Neural crest cell (in vitro differentiated cells): ENCODE measurements at regions not wholly inside any gene's neighbourhood (a gene's known extent, or its start where the extent isn't known, plus 50 kb on each side); places are given as distances from the start of the nearest gene placed in this dataset.

ENCODE experiments used
- DNase-seq: peaks from one replicate; pipeline ENCODE4 v3.0.0; 2021; ENCODE audit warnings: low read depth, mixed read lengths, low spot score
- H3K27ac Mint-ChIP-seq: one replicate; pipeline ENCODE4 v1.8.0; 2021; ENCODE audit warnings: mild to moderate bottlenecking, mixed read lengths; ENCODE audit not compliant: unreplicated experiment
- H3K27me3 Mint-ChIP-seq: 2 replicates; pipeline ENCODE4 v1.8.0; 2021; ENCODE audit warnings: low read depth, mild to moderate bottlenecking, mixed read lengths
- H3K36me3 Mint-ChIP-seq: 2 replicates; pipeline ENCODE4 v1.8.0; 2021; ENCODE audit warnings: low read depth, mild to moderate bottlenecking, mixed read lengths
- H3K4me1 Mint-ChIP-seq: 2 replicates; pipeline ENCODE4 v1.8.0; 2021; ENCODE audit warnings: mixed read lengths
- H3K4me3 Mint-ChIP-seq: one replicate; pipeline ENCODE4 v1.8.0; 2021; ENCODE audit warnings: mild to moderate bottlenecking, mixed read lengths
- H3K9me3 Mint-ChIP-seq: 2 replicates; pipeline ENCODE4 v1.8.0; 2021; ENCODE audit warnings: mixed read lengths
- TF ChIP-seq, protein P1 (sequence below): fragments of 200-600 bp; sonication (generic); conservative IDR thresholded peaks from 2 replicates; pipeline ENCODE4 v1.5.0; 2021; ENCODE audit warnings: antibody characterized with exemption, mild to moderate bottlenecking

DNA sequence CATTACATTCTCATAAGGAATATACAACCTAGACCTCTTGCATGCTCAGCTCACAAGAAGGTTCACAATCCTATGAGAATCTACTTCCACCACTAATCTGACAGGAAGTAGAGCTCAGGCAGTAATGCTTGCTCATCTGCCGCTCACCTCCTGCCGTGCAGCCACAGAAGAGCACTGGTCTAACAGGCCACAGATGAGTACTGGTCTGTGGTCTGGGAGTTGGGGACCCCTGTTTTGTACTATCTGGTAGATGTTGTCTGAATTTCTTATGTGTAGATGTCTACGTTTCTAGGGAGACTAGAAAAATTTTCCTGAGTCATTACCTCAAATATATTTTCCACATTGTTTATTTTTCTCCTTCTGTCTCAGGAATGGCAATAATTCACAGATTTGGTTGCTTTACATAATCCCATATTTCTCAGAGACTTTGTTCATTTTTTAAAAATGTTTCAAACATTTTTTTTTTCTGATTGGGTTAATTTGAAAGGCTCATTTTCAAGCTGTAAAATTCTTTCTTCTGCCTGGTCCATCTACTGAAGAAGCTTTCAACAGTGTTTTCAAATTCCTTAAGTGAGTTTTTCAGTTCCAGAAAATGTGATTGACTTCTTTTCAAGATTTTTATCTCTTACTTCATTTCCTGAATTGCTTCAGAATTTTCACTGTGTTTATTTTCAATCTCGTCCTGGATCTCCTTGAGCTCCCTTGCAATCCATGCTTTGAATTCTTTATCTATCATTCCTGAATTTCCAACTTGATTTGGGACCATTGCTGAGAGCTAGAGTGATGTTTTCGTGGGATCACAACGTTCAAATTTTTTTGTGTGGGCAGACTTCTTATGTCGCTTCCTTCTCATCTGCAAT, 1322.2 kb downstream of the PCDH9 start:
- H3K9me3 Mint-ChIP-seq, result peaks cover 13% of the 10 kb centered on the region
- no peaks in the 10 kb centered on the region for H3K27me3 Mint-ChIP-seq
- H3K27ac Mint-ChIP-seq, result no peak overlapping the region
- H3K4me1 Mint-ChIP-seq, result no peaks in the 10 kb centered on the region
- no peak overlapping the region for H3K4me3 Mint-ChIP-seq
- TF ChIP-seq, protein P1, sequence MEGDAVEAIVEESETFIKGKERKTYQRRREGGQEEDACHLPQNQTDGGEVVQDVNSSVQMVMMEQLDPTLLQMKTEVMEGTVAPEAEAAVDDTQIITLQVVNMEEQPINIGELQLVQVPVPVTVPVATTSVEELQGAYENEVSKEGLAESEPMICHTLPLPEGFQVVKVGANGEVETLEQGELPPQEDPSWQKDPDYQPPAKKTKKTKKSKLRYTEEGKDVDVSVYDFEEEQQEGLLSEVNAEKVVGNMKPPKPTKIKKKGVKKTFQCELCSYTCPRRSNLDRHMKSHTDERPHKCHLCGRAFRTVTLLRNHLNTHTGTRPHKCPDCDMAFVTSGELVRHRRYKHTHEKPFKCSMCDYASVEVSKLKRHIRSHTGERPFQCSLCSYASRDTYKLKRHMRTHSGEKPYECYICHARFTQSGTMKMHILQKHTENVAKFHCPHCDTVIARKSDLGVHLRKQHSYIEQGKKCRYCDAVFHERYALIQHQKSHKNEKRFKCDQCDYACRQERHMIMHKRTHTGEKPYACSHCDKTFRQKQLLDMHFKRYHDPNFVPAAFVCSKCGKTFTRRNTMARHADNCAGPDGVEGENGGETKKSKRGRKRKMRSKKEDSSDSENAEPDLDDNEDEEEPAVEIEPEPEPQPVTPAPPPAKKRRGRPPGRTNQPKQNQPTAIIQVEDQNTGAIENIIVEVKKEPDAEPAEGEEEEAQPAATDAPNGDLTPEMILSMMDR, result no peak
- DNase-seq, result no peak
- no peaks in the 10 kb centered on the region for H3K36me3 Mint-ChIP-seq

DNA sequence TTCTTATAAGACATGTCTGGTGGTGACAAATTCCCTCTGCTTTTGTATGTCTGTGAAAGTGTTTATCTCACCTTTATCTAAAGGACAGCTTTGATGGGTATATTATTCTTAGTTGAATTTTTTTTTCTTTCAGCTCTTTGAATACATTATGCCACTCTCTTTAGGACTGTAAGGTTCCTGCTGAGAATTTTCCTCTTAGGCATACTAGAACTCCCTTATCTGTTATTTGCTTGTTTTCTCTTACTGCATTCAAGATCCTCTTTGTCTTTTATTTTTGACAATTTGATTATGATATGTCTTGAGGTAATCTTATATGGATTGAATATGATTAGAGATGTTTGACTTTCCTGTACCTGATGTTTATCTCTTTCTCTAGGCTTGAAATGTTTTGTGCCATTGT, 1328.4 kb downstream of the PCDH9 start:
- no peak for DNase-seq
- no peaks in the 10 kb centered on the region for H3K4me1 Mint-ChIP-seq
- H3K9me3 Mint-ChIP-seq, result peaks cover 10% of the 10 kb centered on the region
- H3K27me3 Mint-ChIP-seq, result no peaks in the 10 kb centered on the region
- H3K27ac Mint-ChIP-seq, result no peak overlapping the region
- TF ChIP-seq, protein P1, result no peak
- H3K36me3 Mint-ChIP-seq, result no peaks in the 10 kb centered on the region
- no peak overlapping the region for H3K4me3 Mint-ChIP-seq

DNA sequence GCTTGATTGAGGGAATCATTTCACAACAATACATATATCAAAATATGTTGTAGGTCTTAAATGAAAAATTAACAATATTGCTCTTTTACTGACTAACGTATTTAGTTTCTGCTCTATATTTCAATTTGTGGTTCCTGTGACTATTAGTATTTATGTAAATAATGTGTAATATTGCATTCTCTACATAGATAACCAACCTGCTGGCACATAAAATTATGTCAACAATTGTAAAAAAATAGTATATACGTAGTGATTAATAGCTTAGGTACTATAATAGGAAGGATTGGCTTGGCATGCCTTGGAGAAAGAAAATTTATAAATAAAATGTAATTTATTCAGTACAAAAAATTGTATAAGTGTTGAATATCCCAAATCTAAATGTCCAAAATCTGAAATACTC, 1336.1 kb downstream of the PCDH9 start:
- H3K4me1 Mint-ChIP-seq, result no peaks in the 10 kb centered on the region
- no peaks in the 10 kb centered on the region for H3K36me3 Mint-ChIP-seq
- no peak overlapping the region for H3K4me3 Mint-ChIP-seq
- no peak for DNase-seq
- no peaks in the 10 kb centered on the region for H3K9me3 Mint-ChIP-seq
- H3K27me3 Mint-ChIP-seq, result no peaks in the 10 kb centered on the region
- no peak overlapping the region for H3K27ac Mint-ChIP-seq
- TF ChIP-seq, protein P1, result no peak

DNA sequence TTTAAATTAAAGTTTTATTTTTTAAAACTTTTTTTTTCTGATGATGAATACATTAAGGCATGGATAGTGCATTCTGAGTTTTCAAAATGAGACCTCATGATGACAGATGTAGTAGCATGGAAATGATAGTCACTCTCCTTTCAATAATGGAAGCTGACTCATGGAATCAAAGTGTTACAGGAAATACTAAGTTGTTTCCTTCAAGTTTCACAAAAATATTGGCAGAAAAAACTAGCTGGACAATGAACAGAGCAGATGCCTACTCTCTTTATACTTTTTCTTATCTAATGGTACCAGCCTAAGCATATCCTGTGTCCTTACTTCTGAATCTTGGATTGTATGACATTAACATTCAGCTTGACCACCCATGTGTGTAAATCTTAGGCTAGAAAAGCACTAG, 1337.3 kb downstream of the PCDH9 start:
- Mint-ChIP-seq H3K4me3 (no peak overlapping the region), H3K27me3 (no peaks in the 10 kb centered on the region), H3K27ac (no peak overlapping the region), H3K4me1 (no peaks in the 10 kb centered on the region), H3K36me3 (no peaks in the 10 kb centered on the region), H3K9me3 (no peaks in the 10 kb centered on the region)
- DNase-seq, result no peak
- TF ChIP-seq, protein P1, result no peak

DNA sequence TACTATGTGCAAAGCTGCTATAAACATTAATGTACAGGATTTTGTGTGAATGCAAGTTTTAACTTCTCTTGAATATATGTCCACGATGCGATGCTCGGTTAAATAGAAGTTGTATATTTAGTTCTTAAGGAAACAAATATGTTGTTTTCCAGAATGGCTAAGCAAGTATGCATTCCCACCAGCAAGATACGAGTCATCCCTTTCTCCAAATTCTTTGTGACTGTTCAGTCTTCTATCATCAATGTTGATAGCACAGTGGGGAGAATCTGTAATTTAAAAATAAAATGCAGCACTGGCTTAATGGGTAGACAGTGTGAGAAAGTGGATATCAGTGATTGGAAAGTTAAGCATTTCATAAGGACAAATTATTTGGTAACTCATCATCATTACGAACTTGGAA, 1340.8 kb downstream of the PCDH9 start:
- TF ChIP-seq, protein P1, result no peak
- Mint-ChIP-seq H3K9me3 (no peaks in the 10 kb centered on the region), H3K4me3 (no peak overlapping the region), H3K36me3 (no peaks in the 10 kb centered on the region), H3K4me1 (no peaks in the 10 kb centered on the region), H3K27ac (no peak overlapping the region), H3K27me3 (no peaks in the 10 kb centered on the region)
- no peak for DNase-seq
